Stomach smooth muscle (tissue), 2 donors: ENCODE measurements at regions not wholly inside any gene's neighbourhood (a gene's known extent, or its start where the extent isn't known, plus 50 kb on each side); places are given as distances from the start of the nearest gene placed in this dataset.

Experiments
- H3K27ac ChIP-seq: one replicate; pipeline ENCODE4 v1.7.0; 2013; ENCODE audit warnings: mild to moderate bottlenecking, low read length, inconsistent platforms
- H3K27me3 ChIP-seq, 2 donors: one replicate each; pipeline ENCODE4 v1.7.0; 2013; ENCODE audit warnings: low read length in 2 of 2; ENCODE audit not compliant: insufficient read depth in 2 of 2, control insufficient read depth in 1 of 2
- H3K36me3 ChIP-seq, 2 donors: one replicate each; pipeline ENCODE4 v1.7.0; 2013; ENCODE audit warnings: low read length in 2 of 2; ENCODE audit not compliant: control insufficient read depth in 2 of 2, insufficient read depth in 2 of 2
- H3K4me1 ChIP-seq: one replicate; pipeline ENCODE4 v1.7.0; 2013; ENCODE audit warnings: low read length; ENCODE audit not compliant: control insufficient read depth, insufficient read depth
- H3K4me3 ChIP-seq, 2 donors: one replicate each; pipeline ENCODE4 v1.7.0; 2013; ENCODE audit warnings: low read length in 2 of 2
- H3K9ac ChIP-seq, 2 donors: one replicate each; pipeline ENCODE4 v1.7.0; 2013; ENCODE audit warnings: low read length in 2 of 2, mild to moderate bottlenecking in 1 of 2
- H3K9me3 ChIP-seq, 2 donors: one replicate each; pipeline ENCODE4 v1.7.0; 2013; ENCODE audit warnings: low read length in 2 of 2; ENCODE audit not compliant: control insufficient read depth in 2 of 2
- donor health status: healthy.
- donor health status: Pancreatic carcinoma.

- H3K9ac ChIP-seq = no peak overlapping the region
- no peak overlapping the region for H3K27ac ChIP-seq
- no peaks in the 10 kb centered on the region for H3K27me3 ChIP-seq
- H3K4me3 ChIP-seq = no peak overlapping the region
- no peaks in the 10 kb centered on the region for H3K36me3 ChIP-seq
- peaks cover under 1% of the 10 kb centered on the region for H3K4me1 ChIP-seq
- no peaks in the 10 kb centered on the region for H3K9me3 ChIP-seq
Measured at GRCh38 chr1:56063461-56063860, 515.9 kb downstream of the PLPP3 start.

GRCh38 chr1:56062625-56063024 is 516.7 kb downstream of the PLPP3 start:
- H3K36me3 ChIP-seq = no peaks in the 10 kb centered on the region
- H3K9me3 ChIP-seq = no peaks in the 10 kb centered on the region
- no peak overlapping the region for H3K4me3 ChIP-seq
- peaks cover 5% of the 10 kb centered on the region for H3K4me1 ChIP-seq
- H3K27ac ChIP-seq = no peak overlapping the region
- no peaks in the 10 kb centered on the region for H3K27me3 ChIP-seq
- no peak overlapping the region for H3K9ac ChIP-seq

GRCh38 chr1:56061824-56062223 is 517.5 kb downstream of the PLPP3 start:
- Histone ChIP-seq H3K27ac (no peak overlapping the region), H3K9ac (no peak overlapping the region), H3K4me3 (no peak overlapping the region), H3K4me1 (peaks cover 11% of the 10 kb centered on the region), H3K27me3 (no peaks in the 10 kb centered on the region), H3K9me3 (no peaks in the 10 kb centered on the region), H3K36me3 (no peaks in the 10 kb centered on the region)

- Histone ChIP-seq H3K27me3 (no peaks in the 10 kb centered on the region), H3K4me3 (no peak overlapping the region), H3K9me3 (no peaks in the 10 kb centered on the region), H3K4me1 (peaks cover 11% of the 10 kb centered on the region), H3K36me3 (no peaks in the 10 kb centered on the region), H3K9ac (no peak overlapping the region), H3K27ac (no peak overlapping the region)
Measured at GRCh38 chr1:56060906-56061305, 518.5 kb downstream of the PLPP3 start.

GRCh38 chr1:56057466-56058405 is 521.6 kb downstream of the PLPP3 start:
- Histone ChIP-seq H3K27ac (no peak overlapping the region), H3K27me3 (no peaks in the 10 kb centered on the region), H3K4me3 (no peak overlapping the region), H3K36me3 (no peaks in the 10 kb centered on the region), H3K9ac (no peak overlapping the region), H3K4me1 (peaks cover 11% of the 10 kb centered on the region), H3K9me3 (no peaks in the 10 kb centered on the region)

- Histone ChIP-seq H3K4me1 (peaks cover 11% of the 10 kb centered on the region), H3K36me3 (no peaks in the 10 kb centered on the region), H3K9me3 (no peaks in the 10 kb centered on the region), H3K27me3 (no peaks in the 10 kb centered on the region), H3K9ac (no peak overlapping the region), H3K27ac (no peak overlapping the region), H3K4me3 (no peak overlapping the region)
Measured at GRCh38 chr1:56056438-56057287, 522.7 kb downstream of the PLPP3 start.

- no peak overlapping the region for H3K9ac ChIP-seq
- no peak overlapping the region for H3K4me3 ChIP-seq
- H3K9me3 ChIP-seq = no peaks in the 10 kb centered on the region
- no peak overlapping the region for H3K27ac ChIP-seq
- H3K36me3 ChIP-seq = no peaks in the 10 kb centered on the region
- H3K27me3 ChIP-seq = no peaks in the 10 kb centered on the region
- H3K4me1 ChIP-seq = peaks cover 11% of the 10 kb centered on the region
Measured at GRCh38 chr1:56054959-56055358, 524.4 kb downstream of the PLPP3 start.

GRCh38 chr1:56052041-56052440 is 527.3 kb downstream of the PLPP3 start:
- no peak overlapping the region for H3K27ac ChIP-seq
- no peak overlapping the region for H3K9ac ChIP-seq
- H3K9me3 ChIP-seq = no peaks in the 10 kb centered on the region
- no peaks in the 10 kb centered on the region for H3K36me3 ChIP-seq
- H3K4me1 ChIP-seq = peaks cover under 1% of the 10 kb centered on the region
- no peaks in the 10 kb centered on the region for H3K27me3 ChIP-seq
- H3K4me3 ChIP-seq = no peak overlapping the region

- H3K4me3 ChIP-seq = no peak overlapping the region
- no peaks in the 10 kb centered on the region for H3K27me3 ChIP-seq
- no peaks in the 10 kb centered on the region for H3K9me3 ChIP-seq
- H3K27ac ChIP-seq = no peak overlapping the region
- H3K9ac ChIP-seq = no peak overlapping the region
- H3K4me1 ChIP-seq = no peaks in the 10 kb centered on the region
- no peaks in the 10 kb centered on the region for H3K36me3 ChIP-seq
Measured at GRCh38 chr1:56050911-56051310, 528.5 kb downstream of the PLPP3 start.

- Histone ChIP-seq H3K9ac (no peak overlapping the region), H3K4me3 (no peak overlapping the region), H3K27me3 (no peaks in the 10 kb centered on the region), H3K4me1 (no peaks in the 10 kb centered on the region), H3K9me3 (no peaks in the 10 kb centered on the region), H3K36me3 (no peaks in the 10 kb centered on the region), H3K27ac (no peak overlapping the region)
Measured at GRCh38 chr1:56045477-56045876, 533.9 kb downstream of the PLPP3 start.
